H1 (cell line): ENCODE measurements at regions not wholly inside any gene's neighbourhood (a gene's known extent, or its start where the extent isn't known, plus 50 kb on each side); places are given as distances from the start of the nearest gene placed in this dataset.

Experiments used
- CTCF ChIA-PET: fragments of 300-600 bp; sonication (Branson Sonifier 250); formaldehyde crosslinking; loops from one replicate; lab custom pipeline; 2021; ENCODE audit not compliant: partially characterized antibody; lab: Charles Lee
- POLR2A ChIA-PET: fragments of 300-600 bp; sonication (Branson Sonifier 250); formaldehyde crosslinking; loops from one replicate; lab custom pipeline; 2021; ENCODE audit warnings: inconsistent platforms; ENCODE audit not compliant: partially characterized antibody; lab: Charles Lee
- DNase-seq, 2 experiments: peaks; one replicate each; pipeline versions ENCODE4 v3.0.0 to v3.0.0-alpha.2; 2010 to 2022; ENCODE audit warnings: low spot score in 2 of 2, low read depth in 1 of 2, mixed read lengths in 1 of 2
- FAIRE-seq: peaks from 2 replicates; lab custom pipeline; 2011; peaks lifted over from hg19 to GRCh38; lab: Jason Lieb, UNC
- H2AFZ ChIP-seq: 2 replicates; pipeline ENCODE4 v1.8.1; 2012; ENCODE audit warnings: low read length, inconsistent platforms
- H2AK5ac ChIP-seq: 2 replicates; pipeline ENCODE4 v1.6.1; 2013; ENCODE audit warnings: low read depth, low read length
- H2BK120ac ChIP-seq: replicated peaks from 2 replicates; pipeline ENCODE3; 2013; ENCODE audit warnings: low read depth, low read length, inconsistent platforms
- H2BK12ac ChIP-seq: 2 replicates; pipeline ENCODE4 v1.6.1; 2013; ENCODE audit warnings: low read depth, low read length
- H2BK15ac ChIP-seq: 2 replicates; pipeline ENCODE4 v1.6.1; 2013; ENCODE audit warnings: low read length
- H2BK20ac ChIP-seq: 2 replicates; pipeline ENCODE4 v1.6.1; 2013; ENCODE audit warnings: low read length
- H2BK5ac ChIP-seq: 2 replicates; pipeline ENCODE4 v1.6.1; 2013; ENCODE audit warnings: low read depth, low read length
- H3K14ac ChIP-seq: 2 replicates; pipeline ENCODE4 v1.6.1; 2013; ENCODE audit warnings: inconsistent platforms; ENCODE audit not compliant: insufficient read length
- H3K18ac ChIP-seq: 2 replicates; pipeline ENCODE4 v1.6.1; 2013; ENCODE audit warnings: low read length; ENCODE audit errors: extremely low read depth
- H3K23ac ChIP-seq: 2 replicates; pipeline ENCODE4 v1.6.1; 2013; ENCODE audit warnings: inconsistent platforms; ENCODE audit not compliant: insufficient read length
- H3K23me2 ChIP-seq: 2 replicates; pipeline ENCODE4 v1.6.1; 2013; ENCODE audit warnings: low read depth, low read length
- H3K27ac ChIP-seq: 2 replicates; pipeline ENCODE4 v1.6.1; 2011; ENCODE audit warnings: low read depth, low read length, inconsistent platforms
- H3K27me3 ChIP-seq, 4 experiments: replicated peaks in 1 of 4; 1 replicate in 1 of 4; 2 replicates in 3 of 4; pipeline versions ENCODE4 v1.6.1 to v1.8.1; 2011 to 2013; ENCODE audit warnings: low read length in 3 of 4, mild to moderate bottlenecking in 3 of 4, inconsistent platforms in 2 of 4, mixed read lengths in 2 of 4, moderate library complexity in 1 of 4; ENCODE audit not compliant: control insufficient read depth in 3 of 4, insufficient read depth in 3 of 4; ENCODE audit errors: extremely low read depth in 1 of 4
- H3K36me3 ChIP-seq, 4 experiments: 2 replicates each; pipeline versions ENCODE4 v1.6.1 to v1.8.1; 2011 to 2013; ENCODE audit warnings: mild to moderate bottlenecking in 4 of 4, low read length in 3 of 4, moderate library complexity in 2 of 4, control low read depth in 1 of 4, inconsistent platforms in 1 of 4; ENCODE audit not compliant: insufficient read depth in 4 of 4, control insufficient read depth in 2 of 4
- H3K4ac ChIP-seq: replicated peaks from 2 replicates; pipeline ENCODE3; 2013; ENCODE audit warnings: low read length, low read depth, mixed read lengths, inconsistent platforms; ENCODE audit not compliant: insufficient read length
- H3K4me1 ChIP-seq, 4 experiments: replicated peaks in 1 of 4; 1 replicate in 1 of 4; 2 replicates in 3 of 4; pipeline versions ENCODE4 v1.6.1 to v1.8.1; 2011 to 2013; ENCODE audit warnings: low read length in 3 of 4, inconsistent platforms in 2 of 4, mixed read lengths in 1 of 4; ENCODE audit not compliant: insufficient read depth in 4 of 4, control insufficient read depth in 3 of 4
- H3K4me2 ChIP-seq, 2 experiments: 2 replicates each; pipeline versions ENCODE4 v1.6.1 to v1.8.1; 2011 to 2013; ENCODE audit warnings: low read depth in 2 of 2, low read length in 2 of 2, control low read depth in 1 of 2, inconsistent platforms in 1 of 2, mild to moderate bottlenecking in 1 of 2; ENCODE audit not compliant: insufficient read depth in 1 of 2
- H3K4me3 ChIP-seq, 4 experiments: fragments of 200-600, 300-600 bp in 1 of 4; sonication (generic), shearing (Covaris generic), sonication (Bioruptor Twin) in 1 of 4; 2 replicates each; pipeline versions ENCODE4 v1.5.1 to v1.8.1; 2011 to 2016; ENCODE audit warnings: low read length in 4 of 4, low read depth in 3 of 4, control low read depth in 2 of 4, inconsistent platforms in 2 of 4, mild to moderate bottlenecking in 2 of 4, mixed read lengths in 1 of 4, moderate library complexity in 1 of 4; ENCODE audit not compliant: insufficient read depth in 2 of 4; ENCODE audit errors: extremely low read depth in 1 of 4
- H3K56ac ChIP-seq: replicated peaks from 2 replicates; pipeline ENCODE3; 2013; ENCODE audit warnings: low read depth, mild to moderate bottlenecking, mixed read lengths, low read length, inconsistent platforms; ENCODE audit not compliant: insufficient read length
- H3K79me1 ChIP-seq: 2 replicates; pipeline ENCODE4 v1.6.1; 2013; ENCODE audit warnings: low read depth, low read length, control low read depth
- H3K79me2 ChIP-seq, 2 experiments: 2 replicates each; pipeline versions ENCODE4 v1.6.1 to v1.8.1; 2012 to 2013; ENCODE audit warnings: low read length in 2 of 2, mild to moderate bottlenecking in 2 of 2, inconsistent platforms in 1 of 2; ENCODE audit not compliant: insufficient read depth in 2 of 2, control insufficient read depth in 1 of 2
- H3K9ac ChIP-seq, 4 experiments: replicated peaks in 1 of 4; 1 replicate in 1 of 4; 2 replicates in 3 of 4; pipeline versions ENCODE4 v1.6.1 to v1.8.1; 2011 to 2013; ENCODE audit warnings: low read depth in 3 of 4, low read length in 3 of 4, control low read depth in 2 of 4, mild to moderate bottlenecking in 2 of 4, moderate library complexity in 2 of 4, inconsistent platforms in 1 of 4; ENCODE audit errors: extremely low read depth in 1 of 4
- H3K9me3 ChIP-seq, 2 experiments: 2 replicates each; pipeline versions ENCODE4 v1.6.1 to v1.8.1; 2012 to 2013; ENCODE audit warnings: mild to moderate bottlenecking in 2 of 2, moderate library complexity in 2 of 2, control low read depth in 1 of 2, inconsistent platforms in 1 of 2, low read depth in 1 of 2, low read length in 1 of 2, mixed read lengths in 1 of 2; ENCODE audit not compliant: insufficient read depth in 2 of 2
- H4K20me1 ChIP-seq, 2 experiments: replicated peaks in 1 of 2; 2 replicates each; pipeline versions ENCODE3 to v1.8.1; 2011 to 2013; ENCODE audit warnings: inconsistent platforms in 2 of 2, low read length in 2 of 2, mild to moderate bottlenecking in 1 of 2; ENCODE audit not compliant: insufficient read depth in 2 of 2, control insufficient read depth in 1 of 2
- H4K5ac ChIP-seq: 2 replicates; pipeline ENCODE4 v1.6.1; 2013; ENCODE audit warnings: low read length, low read depth, mixed read lengths, inconsistent platforms; ENCODE audit not compliant: insufficient read length
- H4K8ac ChIP-seq: 2 replicates; pipeline ENCODE4 v1.8.0; 2013; ENCODE audit warnings: mild to moderate bottlenecking, moderate library complexity, low read length, inconsistent platforms; ENCODE audit not compliant: insufficient read depth; ENCODE audit errors: extremely low read depth
- H4K91ac ChIP-seq: replicated peaks from 2 replicates; pipeline ENCODE3; 2013; ENCODE audit warnings: low read length, mixed read lengths, inconsistent platforms; ENCODE audit not compliant: insufficient read length
- CREB1 ChIP-seq: IDR thresholded peaks from 2 replicates; pipeline ENCODE4 v1.6.1; 2012; ENCODE audit warnings: inconsistent platforms
- PHF8 ChIP-seq: fragments of 200-600 bp; sonication (generic); conservative IDR thresholded peaks from 2 replicates; pipeline ENCODE4 v1.7.1; 2012; ENCODE audit warnings: low read depth, mild to moderate bottlenecking, inconsistent platforms, low read length, moderate library complexity
- RAD21 ChIP-seq, 2 experiments: IDR thresholded peaks in 1 of 2; conservative IDR thresholded peaks in 1 of 2; 2 replicates each; pipeline ENCODE4 v1.6.1; 2011; ENCODE audit warnings: low read depth in 2 of 2, low read length in 2 of 2, improper control_type of control experiment in 1 of 2, inconsistent platforms in 1 of 2, mild to moderate bottlenecking in 1 of 2, moderate library complexity in 1 of 2
- RBBP5 ChIP-seq: IDR thresholded peaks from 2 replicates; pipeline ENCODE4 v1.7.1; 2012; ENCODE audit warnings: low read depth, mild to moderate bottlenecking, inconsistent platforms, low read length, moderate library complexity, borderline replicate concordance
- SIN3A ChIP-seq, 2 experiments: IDR thresholded peaks in 1 of 2; conservative IDR thresholded peaks in 1 of 2; 2 replicates each; pipeline ENCODE4 v1.6.1; 2011 to 2012; ENCODE audit warnings: low read length in 2 of 2, improper control_type of control experiment in 1 of 2, low read depth in 1 of 2, mild to moderate bottlenecking in 1 of 2
- SIX5 ChIP-seq: IDR thresholded peaks from 2 replicates; pipeline ENCODE4 v1.6.1; 2011; ENCODE audit warnings: mild to moderate bottlenecking, low read depth, low read length
- SP2 ChIP-seq: IDR thresholded peaks from 2 replicates; pipeline ENCODE4 v1.6.1; 2012; ENCODE audit warnings: mild to moderate bottlenecking, low read length, inconsistent platforms
- TEAD4 ChIP-seq: IDR thresholded peaks from 2 replicates; pipeline ENCODE4 v1.6.1; 2012; ENCODE audit warnings: low read depth, low read length, inconsistent platforms, mixed read lengths
- ZNF274 ChIP-seq: IDR thresholded peaks from 2 replicates; pipeline ENCODE4 v1.7.0; 2012; ENCODE audit warnings: low read length, borderline replicate concordance; ENCODE audit errors: extremely low read depth
- WGBS, 2 experiments: shearing (Covaris generic) in 1 of 2; methylation state at CpG; one replicate each; pipeline versions ENCODE4 v1.1.6 to v1.1.7; 2013 to 2015; ENCODE audit warnings: low lambda C conversion rate in 2 of 2, mixed read lengths in 2 of 2, inconsistent platforms in 1 of 2, low coverage in 1 of 2, missing lambda C conversion rate in 1 of 2; ENCODE audit not compliant: insufficient replicate concordance in 2 of 2, insufficient coverage in 1 of 2, insufficient read length in 1 of 2; ENCODE audit errors: extremely low coverage in 1 of 2, missing lambda C conversion rate in 1 of 2; 5-methylcytosine and 5-hydroxymethylcytosine counted together

DNA sequence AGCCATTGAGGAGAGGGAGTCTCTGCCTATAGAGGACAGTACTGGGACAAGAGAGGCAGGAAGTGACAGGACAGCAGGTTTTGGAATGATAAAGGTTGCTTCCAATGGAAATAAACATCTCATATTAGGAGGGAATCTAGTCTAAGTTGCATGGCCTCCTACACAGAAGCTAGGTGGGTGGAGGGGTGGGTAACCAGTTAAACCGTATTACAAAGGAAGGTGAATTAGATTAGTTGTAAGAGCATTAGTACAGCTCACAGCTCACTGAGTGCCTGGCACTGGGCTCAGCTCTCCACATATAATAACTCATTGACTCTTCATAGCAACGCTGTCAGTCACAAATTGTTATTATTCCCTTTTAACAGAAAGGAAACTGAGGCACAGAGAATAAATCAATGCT is 468.1 kb downstream of the PTPRU start:
- POLR2A ChIA-PET: no interaction called here
- FAIRE-seq: no peak
- 95% methylated on average over 2 of the region's 2 CpGs; no CpG with 5 or more reads in 1 of the 2 experiments for WGBS, 2 experiments
- TF ChIP-seq SIN3A (conservative IDR thresholded peaks at IDR 0.05 in 1 of 2, IDR thresholded peaks at IDR 0.05 in 1 of 2; ENCODE audit: low read depth in 1 of 2, low read length in 2 of 2): no peak
- TF ChIP-seq PHF8: no peak
- no peak for TF ChIP-seq RAD21 (IDR thresholded peaks at IDR 0.05 in 1 of 2, conservative IDR thresholded peaks at IDR 0.05 in 1 of 2; ENCODE audit: low read depth in 2 of 2, low read length in 2 of 2)
- TF ChIP-seq CREB1: no peak
- no peak for TF ChIP-seq TEAD4
- TF ChIP-seq ZNF274: no peak
- TF ChIP-seq SIX5: no peak
- TF ChIP-seq RBBP5: no peak
- no peak for TF ChIP-seq SP2

More for the DNA sequence above, 468.1 kb downstream of the PTPRU start:
- CTCF ChIA-PET: interaction anchor here (0.7 to 12.1 kb wide), 57 partner anchors 9 to 1004 kb away, joined by 3 to 163 read pairs (median 4); no protein-coding TSS in a partner anchor
- no peak overlapping the region for H4K5ac ChIP-seq
- no peaks in the 10 kb centered on the region for H3K9me3 ChIP-seq
- no peak overlapping the region for H3K4me2 ChIP-seq
- no peak overlapping the region for H3K56ac ChIP-seq
- no peak overlapping the region for H3K4me3 ChIP-seq
- H2BK15ac ChIP-seq: no peak overlapping the region
- H3K4me1 ChIP-seq: peaks cover 0 to 5% (median 3%) of the 10 kb centered on the region in 4 experiments; a peak in 4 of 7 replicates
- H2AFZ ChIP-seq: no peak overlapping the region
- H3K79me2 ChIP-seq: no peaks in the 10 kb centered on the region
- H3K18ac ChIP-seq: no peak overlapping the region
- H4K8ac ChIP-seq: no peak overlapping the region
- H3K23ac ChIP-seq: no peak overlapping the region
- DNase-seq: no peak
- H4K91ac ChIP-seq: no peak overlapping the region
- H3K4ac ChIP-seq: no peak overlapping the region
- 0 out of 2 replicates have a peak, but pooled peaks cover 1% of the 10 kb centered on the region for H3K23me2 ChIP-seq
- no peaks in the 10 kb centered on the region for H3K79me1 ChIP-seq
- H3K9ac ChIP-seq: no peak overlapping the region
- H4K20me1 ChIP-seq: no peaks in the 10 kb centered on the region
- no peak overlapping the region for H2BK5ac ChIP-seq
- H2BK12ac ChIP-seq: no peak overlapping the region
- H2BK20ac ChIP-seq: no peak overlapping the region
- H3K27ac ChIP-seq: no peak overlapping the region
- no peak overlapping the region for H2BK120ac ChIP-seq
- H3K14ac ChIP-seq: no peak overlapping the region
- no peaks in the 10 kb centered on the region for H3K36me3 ChIP-seq
- H2AK5ac ChIP-seq: no peak overlapping the region
- no peaks in the 10 kb centered on the region for H3K27me3 ChIP-seq
